Stimulated activated naive CD8-positive, alpha-beta T cell treated with anti-CD3 and anti-CD28 coated beads, Interleukin-15, Interleukin-2, amounts not matched to agents 100 ng/mL and 50 ng/mL, for 24 hours (primary cell): ENCODE measurements at regions not wholly inside any gene's neighbourhood (a gene's known extent, or its start where the extent isn't known, plus 50 kb on each side); places are given as distances from the start of the nearest gene placed in this dataset.

Experiments
- H3K27ac Mint-ChIP-seq: one replicate; pipeline ENCODE4 v1.8.0; 2021; ENCODE audit warnings: mild to moderate bottlenecking, mixed read lengths
- H3K27me3 Mint-ChIP-seq: one replicate; pipeline ENCODE4 v1.8.0; 2021; ENCODE audit warnings: mixed read lengths
- H3K36me3 Mint-ChIP-seq: one replicate; pipeline ENCODE4 v1.8.0; 2021; ENCODE audit warnings: low read depth, mixed read lengths
- H3K4me1 Mint-ChIP-seq: one replicate; pipeline ENCODE4 v1.8.0; 2021; ENCODE audit warnings: low read depth, mixed read lengths
- H3K4me3 Mint-ChIP-seq: one replicate; pipeline ENCODE4 v1.8.0; 2021; ENCODE audit warnings: mild to moderate bottlenecking, mixed read lengths
- H3K9me3 Mint-ChIP-seq: one replicate; pipeline ENCODE4 v1.8.0; 2021; ENCODE audit warnings: mixed read lengths

- no peaks in the 10 kb centered on the region for H3K27me3 Mint-ChIP-seq
- no peaks in the 10 kb centered on the region for H3K9me3 Mint-ChIP-seq
- no peaks in the 10 kb centered on the region for H3K36me3 Mint-ChIP-seq
- no peaks in the 10 kb centered on the region for H3K4me1 Mint-ChIP-seq
- no peak overlapping the region for H3K4me3 Mint-ChIP-seq
- no peak overlapping the region for H3K27ac Mint-ChIP-seq
Measured at GRCh38 chr10:43871545-43871944, 222.9 kb upstream of the ZNF32 start.

GRCh38 chr10:43870968-43871439, 222.3 kb upstream of the ZNF32 start:
- no peak overlapping the region for H3K27ac Mint-ChIP-seq
- no peaks in the 10 kb centered on the region for H3K9me3 Mint-ChIP-seq
- H3K4me3 Mint-ChIP-seq, result no peak overlapping the region
- H3K27me3 Mint-ChIP-seq, result no peaks in the 10 kb centered on the region
- H3K36me3 Mint-ChIP-seq, result no peaks in the 10 kb centered on the region
- H3K4me1 Mint-ChIP-seq, result no peaks in the 10 kb centered on the region

- Mint-ChIP-seq H3K27me3 (no peaks in the 10 kb centered on the region), H3K4me1 (no peaks in the 10 kb centered on the region), H3K36me3 (no peaks in the 10 kb centered on the region), H3K4me3 (no peak overlapping the region), H3K9me3 (no peaks in the 10 kb centered on the region), H3K27ac (no peak overlapping the region)
Measured at GRCh38 chr10:43869669-43870322, 221.1 kb upstream of the ZNF32 start.

GRCh38 chr10:43868952-43869351, 220.3 kb upstream of the ZNF32 start:
- Mint-ChIP-seq H3K27ac (no peak overlapping the region), H3K36me3 (no peaks in the 10 kb centered on the region), H3K4me1 (no peaks in the 10 kb centered on the region), H3K9me3 (no peaks in the 10 kb centered on the region), H3K4me3 (no peak overlapping the region), H3K27me3 (no peaks in the 10 kb centered on the region)

GRCh38 chr10:43867667-43868565, 219.2 kb upstream of the ZNF32 start:
- no peak overlapping the region for H3K4me3 Mint-ChIP-seq
- H3K9me3 Mint-ChIP-seq, result no peaks in the 10 kb centered on the region
- H3K27ac Mint-ChIP-seq, result no peak overlapping the region
- no peaks in the 10 kb centered on the region for H3K4me1 Mint-ChIP-seq
- H3K27me3 Mint-ChIP-seq, result no peaks in the 10 kb centered on the region
- H3K36me3 Mint-ChIP-seq, result no peaks in the 10 kb centered on the region

GRCh38 chr10:43867113-43867512, 218.4 kb upstream of the ZNF32 start:
- Mint-ChIP-seq H3K4me1 (no peaks in the 10 kb centered on the region), H3K27me3 (no peaks in the 10 kb centered on the region), H3K4me3 (no peak overlapping the region), H3K36me3 (no peaks in the 10 kb centered on the region), H3K9me3 (no peaks in the 10 kb centered on the region), H3K27ac (no peak overlapping the region)

GRCh38 chr10:43866712-43867111, 218.0 kb upstream of the ZNF32 start:
- H3K27me3 Mint-ChIP-seq, result no peaks in the 10 kb centered on the region
- no peak overlapping the region for H3K4me3 Mint-ChIP-seq
- H3K9me3 Mint-ChIP-seq, result no peaks in the 10 kb centered on the region
- H3K27ac Mint-ChIP-seq, result no peak overlapping the region
- H3K4me1 Mint-ChIP-seq, result no peaks in the 10 kb centered on the region
- no peaks in the 10 kb centered on the region for H3K36me3 Mint-ChIP-seq

GRCh38 chr10:43865265-43866135, 216.8 kb upstream of the ZNF32 start:
- Mint-ChIP-seq H3K4me1 (no peaks in the 10 kb centered on the region), H3K27me3 (no peaks in the 10 kb centered on the region), H3K4me3 (no peak overlapping the region), H3K36me3 (no peaks in the 10 kb centered on the region), H3K27ac (no peak overlapping the region), H3K9me3 (no peaks in the 10 kb centered on the region)

GRCh38 chr10:43864656-43865055, 216.0 kb upstream of the ZNF32 start:
- H3K9me3 Mint-ChIP-seq, result no peaks in the 10 kb centered on the region
- H3K4me3 Mint-ChIP-seq, result no peak overlapping the region
- H3K4me1 Mint-ChIP-seq, result no peaks in the 10 kb centered on the region
- no peaks in the 10 kb centered on the region for H3K36me3 Mint-ChIP-seq
- no peaks in the 10 kb centered on the region for H3K27me3 Mint-ChIP-seq
- no peak overlapping the region for H3K27ac Mint-ChIP-seq

- Mint-ChIP-seq H3K4me3 (no peak overlapping the region), H3K36me3 (no peaks in the 10 kb centered on the region), H3K27me3 (no peaks in the 10 kb centered on the region), H3K4me1 (peaks cover 1% of the 10 kb centered on the region), H3K27ac (no peak overlapping the region), H3K9me3 (no peaks in the 10 kb centered on the region)
Measured at GRCh38 chr10:43863859-43864591, 215.3 kb upstream of the ZNF32 start.

GRCh38 chr10:43863270-43863669, 214.6 kb upstream of the ZNF32 start:
- H3K9me3 Mint-ChIP-seq, result no peaks in the 10 kb centered on the region
- no peaks in the 10 kb centered on the region for H3K27me3 Mint-ChIP-seq
- H3K36me3 Mint-ChIP-seq, result no peaks in the 10 kb centered on the region
- no peak overlapping the region for H3K4me3 Mint-ChIP-seq
- H3K27ac Mint-ChIP-seq, result no peak overlapping the region
- peaks cover 3% of the 10 kb centered on the region for H3K4me1 Mint-ChIP-seq

GRCh38 chr10:43862756-43863155, 214.1 kb upstream of the ZNF32 start:
- no peak overlapping the region for H3K27ac Mint-ChIP-seq
- H3K9me3 Mint-ChIP-seq, result no peaks in the 10 kb centered on the region
- no peak overlapping the region for H3K4me3 Mint-ChIP-seq
- peaks cover 3% of the 10 kb centered on the region for H3K4me1 Mint-ChIP-seq
- no peaks in the 10 kb centered on the region for H3K27me3 Mint-ChIP-seq
- H3K36me3 Mint-ChIP-seq, result no peaks in the 10 kb centered on the region

- H3K27me3 Mint-ChIP-seq, result no peaks in the 10 kb centered on the region
- peaks cover 3% of the 10 kb centered on the region for H3K4me1 Mint-ChIP-seq
- no peaks in the 10 kb centered on the region for H3K36me3 Mint-ChIP-seq
- H3K27ac Mint-ChIP-seq, result no peak overlapping the region
- H3K9me3 Mint-ChIP-seq, result no peaks in the 10 kb centered on the region
- no peak overlapping the region for H3K4me3 Mint-ChIP-seq
Measured at GRCh38 chr10:43861966-43862751, 213.5 kb upstream of the ZNF32 start.
